HCT116 (cell line): ENCODE measurements at regions not wholly inside any gene's neighbourhood (a gene's known extent, or its start where the extent isn't known, plus 50 kb on each side); places are given as distances from the start of the nearest gene placed in this dataset.

Experiments used
- ATAC-seq: fragments of 200-7000 bp; cut with Tn5 transposase; 2 replicates; pipeline ENCODE4 v1.9.1; 2020; ENCODE audit warnings: mild to moderate bottlenecking, moderate library complexity
- BruUV-seq: library from RNA; stranded (reverse); fragments of 400-500 nt; replicated peaks from 2 replicates; lab custom pipeline; 2021; lab: Mats Ljungman, UMichigan
- CTCF ChIA-PET: fragments of 300-600 bp; sonication (Branson Sonifier 250); formaldehyde crosslinking; loops from one replicate; lab custom pipeline; 2021; ENCODE audit warnings: antibody characterized with exemption; lab: Charles Lee
- POLR2A ChIA-PET: fragments of 300-600, 350-600 bp; sonication (Branson Sonifier 250); formaldehyde crosslinking; loops from one replicate; lab custom pipeline; 2021; ENCODE audit warnings: antibody characterized with exemption; lab: Charles Lee
- RAD21 ChIA-PET, 2 experiments: fragments of 300-600 bp; sonication (Branson Sonifier 250); formaldehyde crosslinking; loops; one replicate each; lab custom pipeline; 2023; ENCODE audit warnings: low total read pairs in 2 of 2; ENCODE audit not compliant: uncharacterized antibody in 2 of 2, unreplicated experiment in 2 of 2, low non-redundant PET in 1 of 2; lab: Charles Lee
- DNase-seq: peaks from one replicate; pipeline ENCODE4 v3.0.0-alpha.2; 2010; ENCODE audit warnings: low read depth, low spot score
- H2AFZ ChIP-seq: fragments of 200-600 bp; shearing (Covaris generic), sonication (generic); 2 replicates; pipeline ENCODE4 v1.6.1; 2017; ENCODE audit warnings: low read depth, mixed run types, mixed read lengths, antibody characterized with exemption, low read length; ENCODE audit not compliant: poor library complexity, severe bottlenecking
- H3K27ac ChIP-seq: 2 replicates; pipeline ENCODE4 v1.5.1; 2012; ENCODE audit warnings: low read depth, low read length
- H3K27me3 ChIP-seq: fragments of 200-600 bp; sonication (generic); 2 replicates; pipeline ENCODE4 v1.6.1; 2016; ENCODE audit warnings: mixed run types, low read length, mixed read lengths; ENCODE audit not compliant: insufficient read depth
- H3K36me3 ChIP-seq, 2 experiments: fragments of 200-500 bp in 1 of 2; fragments of 200-600 bp in 1 of 2; sonication (Bioruptor generic) in 1 of 2; sonication (generic) in 1 of 2; 2 replicates each; pipeline versions ENCODE4 v1.5.1 to v1.6.1; 2014 to 2016; ENCODE audit warnings: low read length in 2 of 2, inconsistent platforms in 1 of 2, mixed read lengths in 1 of 2, mixed run types in 1 of 2; ENCODE audit not compliant: insufficient read depth in 2 of 2, control insufficient read depth in 1 of 2
- H3K4me1 ChIP-seq, 2 experiments: fragments of 200-600 bp in 1 of 2; sonication (generic) in 1 of 2; 2 replicates each; pipeline versions ENCODE4 v1.5.1 to v1.6.1; 2012 to 2017; ENCODE audit warnings: low read length in 2 of 2, inconsistent platforms in 1 of 2, mild to moderate bottlenecking in 1 of 2, mixed read lengths in 1 of 2, mixed run types in 1 of 2, moderate library complexity in 1 of 2; ENCODE audit not compliant: insufficient read depth in 2 of 2, control insufficient read depth in 1 of 2
- H3K4me2 ChIP-seq: fragments of 200-600 bp; sonication (generic); 2 replicates; pipeline ENCODE4 v1.6.1; 2017; ENCODE audit warnings: mixed run types, low read length, mixed read lengths
- H3K4me3 ChIP-seq, 2 experiments: fragments of 200-600 bp in 1 of 2; sonication (generic) in 1 of 2; replicated peaks in 1 of 2; 2 replicates each; pipeline ENCODE4 v1.5.1; 2011 to 2016; ENCODE audit warnings: low read length in 2 of 2, control low read depth in 1 of 2, low read depth in 1 of 2, mild to moderate bottlenecking in 1 of 2, mixed read lengths in 1 of 2, mixed run types in 1 of 2
- H3K79me2 ChIP-seq: fragments of 200-600 bp; sonication (generic); 2 replicates; pipeline ENCODE4 v1.6.1; 2017; ENCODE audit warnings: mild to moderate bottlenecking, mixed run types, low read length, moderate library complexity, mixed read lengths; ENCODE audit not compliant: insufficient read depth
- H3K9ac ChIP-seq: fragments of 200-600 bp; sonication (generic); 2 replicates; pipeline ENCODE4 v1.6.1; 2016; ENCODE audit warnings: low read length, mixed read lengths
- H3K9me2 ChIP-seq: fragments of 200-600 bp; sonication (generic), shearing (Covaris generic); 2 replicates; pipeline ENCODE4 v1.6.1; 2017; ENCODE audit warnings: mixed run types, mild to moderate bottlenecking, moderate library complexity; ENCODE audit not compliant: insufficient read depth
- H3K9me3 ChIP-seq, 2 experiments: fragments of 200-500 bp in 1 of 2; fragments of 200-600 bp in 1 of 2; sonication (Bioruptor generic) in 1 of 2; sonication (generic) in 1 of 2; 2 replicates each; pipeline ENCODE4 v1.6.1; 2014 to 2017; ENCODE audit warnings: low read length in 2 of 2, mixed read lengths in 2 of 2, inconsistent platforms in 1 of 2, low read depth in 1 of 2, mild to moderate bottlenecking in 1 of 2, mixed run types in 1 of 2, moderate library complexity in 1 of 2; ENCODE audit not compliant: control insufficient read depth in 1 of 2, insufficient read depth in 1 of 2
- H4K20me1 ChIP-seq: fragments of 200-600 bp; sonication (generic), shearing (Covaris generic); 2 replicates; pipeline ENCODE4 v1.6.1; 2017; ENCODE audit warnings: mixed run types, mild to moderate bottlenecking, moderate library complexity; ENCODE audit not compliant: insufficient read depth
- CEBPB ChIP-seq: IDR thresholded peaks from 2 replicates; pipeline ENCODE4 v1.6.1; 2012; ENCODE audit warnings: low read depth
- CTCF ChIP-seq, 3 experiments: fragments of 200-600 bp in 1 of 3; sonication (generic) in 1 of 3; IDR thresholded peaks in 2 of 3; conservative IDR thresholded peaks in 1 of 3; 2 replicates each; pipeline ENCODE4 v1.5.1; 2012 to 2017; ENCODE audit warnings: low read depth in 2 of 3, low read length in 2 of 3, antibody characterized with exemption in 1 of 3, borderline replicate concordance in 1 of 3, control low read depth in 1 of 3, mild to moderate bottlenecking in 1 of 3, mixed read lengths in 1 of 3, mixed run types in 1 of 3, moderate library complexity in 1 of 3; ENCODE audit not compliant: insufficient read depth in 1 of 3
- EGR1 ChIP-seq: IDR thresholded peaks from 2 replicates; pipeline ENCODE4 v1.6.1; 2012; ENCODE audit warnings: low read depth
- ELF1 ChIP-seq: IDR thresholded peaks from 2 replicates; pipeline ENCODE4 v1.6.1; 2012; ENCODE audit warnings: low read depth, borderline replicate concordance
- EZH2phosphoT487 ChIP-seq: fragments of 200-600 bp; IDR thresholded peaks from 2 replicates; pipeline ENCODE4 v1.6.1; 2018; ENCODE audit warnings: antibody characterized with exemption, borderline replicate concordance
- MAX ChIP-seq: IDR thresholded peaks from 2 replicates; pipeline ENCODE4 v1.6.1; 2012
- POLR2AphosphoS5 ChIP-seq: IDR thresholded peaks from 2 replicates; pipeline ENCODE4 v1.6.1; 2011; ENCODE audit warnings: mild to moderate bottlenecking, low read depth, low read length, moderate library complexity
- REST ChIP-seq: IDR thresholded peaks from 2 replicates; pipeline ENCODE4 v1.6.1; 2012; ENCODE audit warnings: low read depth
- SP1 ChIP-seq: IDR thresholded peaks from 2 replicates; pipeline ENCODE4 v1.6.1; 2012; ENCODE audit warnings: low read depth
- ZBTB33 ChIP-seq: IDR thresholded peaks from 2 replicates; pipeline ENCODE4 v1.6.1; 2011; ENCODE audit warnings: mild to moderate bottlenecking, low read length, moderate library complexity; ENCODE audit not compliant: insufficient replicate concordance; ENCODE audit errors: extremely low read depth
- ZNF274 ChIP-seq: fragments of 200-500 bp; sonication (Bioruptor generic); IDR thresholded peaks from 2 replicates; pipeline ENCODE4 v1.6.1; 2014; ENCODE audit warnings: mild to moderate bottlenecking, low read depth, low read length, inconsistent platforms
- intact Hi-C: fragments of 100-400 bp; cut with micrococcal nuclease; formaldehyde crosslinking; loops from 2 replicates; pipeline ENCODE4 v1.10.0; 2022

- Histone ChIP-seq H2AFZ (no peak overlapping the region), H3K27me3 (no peaks in the 10 kb centered on the region), H4K20me1 (no peaks in the 10 kb centered on the region), H3K9ac (no peak overlapping the region), H3K4me1 (no peaks in the 10 kb centered on the region), H3K36me3 (no peaks in the 10 kb centered on the region), H3K79me2 (no peaks in the 10 kb centered on the region), H3K4me3 (no peak overlapping the region), H3K9me2 (no peaks in the 10 kb centered on the region), H3K9me3 (no peaks in the 10 kb centered on the region), H3K4me2 (no peak overlapping the region), H3K27ac (no peak overlapping the region)
- CTCF ChIA-PET, result no interaction called here
- intact Hi-C loops, result no loop called here
- TF ChIP-seq POLR2AphosphoS5 (no peak), CTCF (IDR thresholded peaks at IDR 0.05 in 2 of 3, conservative IDR thresholded peaks at IDR 0.05 in 1 of 3; ENCODE audit: borderline replicate concordance in 1 of 3, insufficient read depth in 1 of 3, low read depth in 2 of 3, low read length in 2 of 3) (no peak), EGR1 (no peak)
- BruUV-seq, result no TSS peak
- DNase-seq (no peak), ATAC-seq (no peak)
- RAD21 ChIA-PET, result no interaction called here
- POLR2A ChIA-PET, result no interaction called here
Observed at GRCh38 chr3:106837616-106838015, 539.6 kb upstream of the CCDC54 start.

GRCh38 chr3:106839576-106840280 is 537.5 kb upstream of the CCDC54 start:
- Histone ChIP-seq H3K79me2 (no peaks in the 10 kb centered on the region), H3K9ac (no peak overlapping the region), H3K9me2 (no peaks in the 10 kb centered on the region), H3K9me3 (no peaks in the 10 kb centered on the region), H3K4me1 (no peaks in the 10 kb centered on the region), H3K27ac (no peak overlapping the region), H2AFZ (no peak overlapping the region), H3K36me3 (no peaks in the 10 kb centered on the region), H4K20me1 (no peaks in the 10 kb centered on the region), H3K27me3 (no peaks in the 10 kb centered on the region), H3K4me2 (no peak overlapping the region), H3K4me3 (no peak overlapping the region)
- no TSS peak for BruUV-seq
- no peak for TF ChIP-seq EGR1
- no peak for TF ChIP-seq ZNF274
- TF ChIP-seq SP1, result no peak
- no peak for TF ChIP-seq ZBTB33
- no peak for TF ChIP-seq REST
- TF ChIP-seq MAX, result no peak
- TF ChIP-seq ELF1, result no peak
- no peak for TF ChIP-seq EZH2phosphoT487
- TF ChIP-seq CEBPB, result no peak
- DNase-seq (no peak), ATAC-seq (no peak)
- CTCF ChIA-PET, result no interaction called here
- POLR2A ChIA-PET, result no interaction called here
- intact Hi-C loops, result no loop called here
- RAD21 ChIA-PET, result no interaction called here
